Astrocyte of the cerebellum (primary cell): ENCODE measurements at regions not wholly inside any gene's neighbourhood (a gene's known extent, or its start where the extent isn't known, plus 50 kb on each side); places are given as distances from the start of the nearest gene placed in this dataset.
A peak's percentile ranks its signal among the peaks of the same experiment; 100 is the strongest.

ENCODE experiments used
- DNase-seq: peaks from one replicate; pipeline ENCODE4 v3.0.0-alpha.2; 2011; ENCODE audit warnings: low read depth
- H3K4me3 ChIP-seq: 2 replicates; pipeline ENCODE4 v1.5.1; 2011; ENCODE audit warnings: mild to moderate bottlenecking, low read depth, low read length, moderate library complexity
- CTCF ChIP-seq: IDR thresholded peaks from 2 replicates; pipeline ENCODE4 v1.5.1; 2012; ENCODE audit warnings: low read length, low read depth, moderate library complexity, mild to moderate bottlenecking; ENCODE audit errors: missing control alignments
- in situ Hi-C: cut with HindIII; loops from 2 replicates; pipeline ENCODE4 v1.10.0; 2017; ENCODE audit warnings: low sequenced_read_pairs

- in situ Hi-C loops, result no loop called here
- no peak for TF ChIP-seq CTCF
- no peak overlapping the region for H3K4me3 ChIP-seq
- DNase-seq, result no peak
Observed at GRCh38 chr10:52437205-52437646, 123.1 kb downstream of the DKK1 start.

- no peak for DNase-seq
- no peak for TF ChIP-seq CTCF
- no peak overlapping the region for H3K4me3 ChIP-seq
- in situ Hi-C loops, result no loop called here
Observed at GRCh38 chr10:52438119-52438518, 124.0 kb downstream of the DKK1 start.

GRCh38 chr10:52440612-52441285 lies 126.7 kb downstream of the DKK1 start:
- DNase-seq, result no peak
- in situ Hi-C loops, result no loop called here
- no peak for TF ChIP-seq CTCF
- H3K4me3 ChIP-seq, result no peak overlapping the region

- H3K4me3 ChIP-seq, result no peak overlapping the region
- TF ChIP-seq CTCF, result no peak
- in situ Hi-C loops, result no loop called here
- no peak for DNase-seq
Observed at GRCh38 chr10:52442576-52442975, 128.5 kb downstream of the DKK1 start.

GRCh38 chr10:52443419-52444388 lies 129.6 kb downstream of the DKK1 start:
- in situ Hi-C loops, result no loop called here
- DNase-seq, result peak; percentile 77
- H3K4me3 ChIP-seq, result no peak overlapping the region
- no peak for TF ChIP-seq CTCF

GRCh38 chr10:52446391-52446790 lies 132.3 kb downstream of the DKK1 start:
- in situ Hi-C loops, result no loop called here
- DNase-seq, result no peak
- TF ChIP-seq CTCF, result no peak
- no peak overlapping the region for H3K4me3 ChIP-seq
